ENCODE measurements at regions not wholly inside any gene's neighbourhood (a gene's known extent, or its start where the extent isn't known, plus 50 kb on each side); places are given as distances from the start of the nearest gene placed in this dataset.

DNA sequence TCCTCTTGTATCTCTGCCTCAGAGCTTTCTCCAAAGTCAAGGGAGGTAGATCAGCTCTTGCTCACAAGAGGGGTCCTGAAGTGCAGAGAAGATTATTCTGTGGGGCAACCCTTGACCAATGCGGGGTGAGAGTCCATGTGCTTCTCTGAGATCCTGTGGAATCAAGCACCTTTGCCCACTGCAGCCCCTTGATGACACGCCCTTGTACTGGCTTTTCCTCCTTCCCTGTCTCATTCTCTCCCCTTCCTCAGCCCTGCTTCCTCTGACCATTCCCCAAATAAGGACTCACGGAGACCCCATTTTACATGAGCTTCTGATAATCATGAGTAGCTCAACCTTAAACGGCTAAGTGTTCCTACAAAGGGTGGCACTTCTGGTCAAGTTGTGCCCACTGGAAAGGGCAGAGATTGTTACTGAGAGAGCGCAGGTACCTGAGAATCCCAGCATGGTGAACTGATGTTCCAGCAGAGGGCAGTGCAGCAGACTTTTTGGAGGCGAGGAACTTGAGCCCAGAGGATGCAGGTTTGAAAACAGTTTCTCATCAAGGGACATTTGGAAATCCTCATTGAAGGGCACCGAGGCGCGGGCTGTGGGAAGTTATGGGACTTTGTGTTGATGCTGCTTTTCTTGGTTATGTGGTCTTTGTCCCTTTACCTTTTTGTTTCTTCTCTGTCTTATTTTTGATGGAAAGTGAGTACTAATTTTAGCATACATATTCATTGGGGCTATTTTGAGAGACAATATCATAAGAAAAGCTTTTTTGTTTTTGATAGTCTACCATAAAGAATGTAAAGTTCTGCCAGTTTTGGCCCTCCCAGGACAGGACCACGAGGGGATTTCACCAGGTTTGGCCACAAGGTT, 201.3 kb downstream of the RBM46 start:
- H3K27me3 Mint-ChIP-seq = peaks cover 10% of the 10 kb centered on the region
- no peaks in the 10 kb centered on the region for H3K4me1 Mint-ChIP-seq (ENCODE audit: low read depth)
- H3K9me3 Mint-ChIP-seq (ENCODE audit: low read depth) = peaks cover 4% of the 10 kb centered on the region
- peak; percentile 46 for DNase-seq (ENCODE audit: low spot score, unreplicated experiment)
- H3K27ac Mint-ChIP-seq = no peak overlapping the region
- TF ChIP-seq CTCF (IDR thresholded peaks at IDR 0.05; ENCODE audit: unreplicated experiment) = peak; percentile 80
- no peak overlapping the region for H3K4me3 Mint-ChIP-seq (ENCODE audit: low read depth)
- no peaks in the 10 kb centered on the region for H3K36me3 Mint-ChIP-seq (ENCODE audit: insufficient read depth)

DNA sequence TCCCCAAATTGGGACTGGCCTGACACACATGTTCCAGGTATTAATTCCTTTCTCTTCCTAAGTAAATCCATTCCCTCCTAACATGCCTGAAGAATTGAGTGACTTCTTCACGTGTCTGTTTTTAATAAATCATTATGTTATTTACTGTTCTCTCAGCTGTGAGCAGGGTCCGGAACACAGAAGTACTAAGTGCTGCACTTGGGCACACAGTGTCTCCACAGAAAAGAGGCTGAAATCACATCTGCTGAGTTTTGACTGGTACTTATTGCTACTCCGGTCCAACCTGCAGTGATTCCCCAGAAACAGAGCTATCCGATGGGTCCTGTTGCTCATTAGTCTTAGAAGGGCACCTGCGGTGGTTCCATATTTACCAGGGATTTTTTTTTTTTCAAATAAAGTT, 202.6 kb downstream of the RBM46 start:
- Mint-ChIP-seq H3K9me3 (ENCODE audit: low read depth) (peaks cover 4% of the 10 kb centered on the region), H3K36me3 (ENCODE audit: insufficient read depth) (no peaks in the 10 kb centered on the region), H3K27me3 (peaks cover 10% of the 10 kb centered on the region), H3K4me3 (ENCODE audit: low read depth) (no peak overlapping the region), H3K4me1 (ENCODE audit: low read depth) (no peaks in the 10 kb centered on the region), H3K27ac (no peak overlapping the region)
- no peak for DNase-seq (ENCODE audit: low spot score, unreplicated experiment)
- no peak for TF ChIP-seq CTCF (IDR thresholded peaks at IDR 0.05; ENCODE audit: unreplicated experiment)

DNA sequence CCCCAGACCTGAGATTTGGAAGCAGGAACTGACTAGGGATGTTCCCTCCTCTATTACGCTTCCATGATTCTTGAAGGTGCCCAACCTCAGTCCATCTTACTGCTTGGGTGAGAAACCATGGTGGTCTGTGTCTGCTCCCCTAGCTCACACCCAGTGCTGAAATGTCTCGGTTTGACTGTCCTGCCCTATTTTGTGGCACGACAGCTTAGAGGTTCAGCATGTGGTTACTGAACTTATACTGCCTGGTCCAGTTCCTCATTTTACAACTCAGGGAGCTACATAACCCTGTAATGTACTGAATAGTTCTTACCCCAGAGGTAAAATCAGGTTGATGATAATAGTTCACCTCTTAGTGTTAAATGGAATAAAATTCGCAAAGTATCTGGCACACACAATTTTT, 203.1 kb downstream of the RBM46 start:
- DNase-seq (ENCODE audit: low spot score, unreplicated experiment) = no peak
- Mint-ChIP-seq H3K9me3 (ENCODE audit: low read depth) (peaks cover 4% of the 10 kb centered on the region), H3K36me3 (ENCODE audit: insufficient read depth) (no peaks in the 10 kb centered on the region), H3K27me3 (peaks cover 10% of the 10 kb centered on the region), H3K4me3 (ENCODE audit: low read depth) (no peak overlapping the region), H3K27ac (no peak overlapping the region), H3K4me1 (ENCODE audit: low read depth) (no peaks in the 10 kb centered on the region)
- no peak for TF ChIP-seq CTCF (IDR thresholded peaks at IDR 0.05; ENCODE audit: unreplicated experiment)

- TF ChIP-seq CTCF (IDR thresholded peaks at IDR 0.05; ENCODE audit: unreplicated experiment) = no peak
- DNase-seq (ENCODE audit: low spot score, unreplicated experiment) = no peak
- Mint-ChIP-seq H3K27me3 (peaks cover 10% of the 10 kb centered on the region), H3K4me1 (ENCODE audit: low read depth) (no peaks in the 10 kb centered on the region), H3K4me3 (ENCODE audit: low read depth) (no peak overlapping the region), H3K9me3 (ENCODE audit: low read depth) (peaks cover 4% of the 10 kb centered on the region), H3K36me3 (ENCODE audit: insufficient read depth) (no peaks in the 10 kb centered on the region), H3K27ac (no peak overlapping the region)
Measured at GRCh38 chr4:154984616-154985015, 203.5 kb downstream of the RBM46 start.

GRCh38 chr4:154985673-154986072, 204.6 kb downstream of the RBM46 start:
- DNase-seq (ENCODE audit: low spot score, unreplicated experiment) = no peak
- Mint-ChIP-seq H3K4me1 (ENCODE audit: low read depth) (no peaks in the 10 kb centered on the region), H3K36me3 (ENCODE audit: insufficient read depth) (no peaks in the 10 kb centered on the region), H3K27me3 (peaks cover 7% of the 10 kb centered on the region), H3K27ac (no peak overlapping the region), H3K9me3 (ENCODE audit: low read depth) (no peaks in the 10 kb centered on the region), H3K4me3 (ENCODE audit: low read depth) (no peak overlapping the region)
- TF ChIP-seq CTCF (IDR thresholded peaks at IDR 0.05; ENCODE audit: unreplicated experiment) = no peak

All from progenitor cell of endocrine pancreas (in vitro differentiated cells).